ENCODE measurements at regions not wholly inside any gene's neighbourhood (a gene's known extent, or its start where the extent isn't known, plus 50 kb on each side); places are given as distances from the start of the nearest gene placed in this dataset.
"Not testable (repeated sequence)": the region's sequence is repeated elsewhere in the genome, so short reads cannot be mapped to it uniquely, and the experiment has no call there.

DNA sequence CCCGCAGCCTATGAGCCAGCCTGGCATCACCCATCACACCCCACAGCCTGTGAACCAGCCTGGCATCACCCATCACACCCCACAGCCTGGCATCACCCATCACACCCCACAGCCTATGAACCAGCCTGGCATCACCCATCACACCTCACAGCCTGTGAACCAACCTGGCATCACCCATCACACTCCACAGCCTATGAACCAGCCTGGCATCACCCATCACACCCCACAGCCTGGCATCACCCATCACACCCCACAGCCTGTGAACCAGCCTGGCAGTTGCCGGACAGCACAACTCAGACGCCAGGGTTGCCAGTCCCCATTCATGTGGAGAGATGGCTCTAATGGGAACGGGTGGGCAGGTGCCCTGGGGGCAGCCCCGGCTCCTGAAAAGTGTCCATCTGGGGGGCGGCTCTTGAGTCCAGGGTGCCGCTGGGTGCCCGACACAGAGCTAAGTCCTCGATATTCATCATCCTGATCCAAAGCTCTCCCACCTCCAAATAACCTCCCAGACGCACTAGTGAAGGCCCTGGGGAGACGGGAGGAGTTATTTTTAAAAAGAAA is 116.9 kb upstream of the AFDN start:
- DNase-seq (ENCODE audit: low spot score) = not testable (repeated sequence)

- no peak for DNase-seq (ENCODE audit: low spot score)
Observed at GRCh38 chr6:167710363-167710920, 116.3 kb upstream of the AFDN start.

DNA sequence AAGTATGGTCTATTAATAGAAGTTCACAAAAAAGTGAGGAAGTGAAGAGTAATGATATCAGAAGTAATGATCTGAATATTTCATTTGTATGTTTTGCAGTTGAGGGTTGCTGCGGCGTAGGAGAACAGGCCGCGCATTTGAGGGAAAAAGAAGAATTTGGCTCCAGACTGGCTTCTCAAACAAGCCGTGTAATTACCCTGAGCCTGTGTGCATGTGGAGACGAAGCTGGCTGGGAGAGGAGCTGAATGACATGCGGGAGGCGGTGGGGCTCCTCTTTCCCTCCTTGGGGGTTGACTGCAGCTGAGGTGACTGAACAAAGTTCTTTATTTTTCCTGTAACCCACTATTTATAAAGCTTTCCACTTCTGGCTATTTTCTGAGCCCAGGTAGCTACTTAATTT is 115.5 kb upstream of the AFDN start:
- DNase-seq (ENCODE audit: low spot score) = no peak

GRCh38 chr6:167711768-167712730 is 114.7 kb upstream of the AFDN start:
- DNase-seq (ENCODE audit: low spot score) = no peak

DNA sequence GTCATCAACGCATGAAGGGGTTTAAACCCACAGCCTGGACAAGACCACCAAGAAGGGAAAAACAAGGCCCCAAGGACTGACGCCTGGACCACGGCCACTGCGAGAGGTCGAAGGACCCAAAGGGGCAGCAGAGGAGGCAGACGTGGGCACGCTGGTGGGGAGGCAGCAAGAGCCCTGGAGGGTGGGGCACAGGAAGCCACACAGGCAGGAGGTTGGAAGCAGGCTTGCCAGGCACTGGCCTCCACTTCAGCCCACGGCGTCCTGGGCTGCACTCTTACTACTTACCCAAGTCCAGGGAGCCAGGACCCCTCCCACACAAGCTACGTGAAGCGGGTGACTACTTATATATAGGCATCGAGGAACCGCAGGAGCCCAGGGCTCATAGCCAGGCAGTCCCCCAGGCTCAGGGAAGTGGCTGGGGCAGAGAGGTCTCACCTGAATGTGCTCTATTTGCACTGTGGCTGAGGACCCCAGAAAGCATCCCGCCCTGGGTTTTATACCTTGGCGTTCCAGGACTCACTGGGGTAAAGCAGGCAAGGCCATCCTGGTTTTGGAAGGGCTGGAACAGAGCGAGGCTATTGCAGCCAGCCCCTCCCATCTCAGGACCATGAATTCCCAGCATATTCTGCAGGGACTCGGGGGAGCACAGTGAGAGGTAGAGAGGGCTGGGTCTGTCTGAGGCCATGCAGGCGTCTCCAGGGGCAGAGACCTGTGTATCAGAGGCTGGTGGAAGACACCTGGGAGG is 113.8 kb upstream of the AFDN start:
- DNase-seq (ENCODE audit: low spot score) = no peak

DNA sequence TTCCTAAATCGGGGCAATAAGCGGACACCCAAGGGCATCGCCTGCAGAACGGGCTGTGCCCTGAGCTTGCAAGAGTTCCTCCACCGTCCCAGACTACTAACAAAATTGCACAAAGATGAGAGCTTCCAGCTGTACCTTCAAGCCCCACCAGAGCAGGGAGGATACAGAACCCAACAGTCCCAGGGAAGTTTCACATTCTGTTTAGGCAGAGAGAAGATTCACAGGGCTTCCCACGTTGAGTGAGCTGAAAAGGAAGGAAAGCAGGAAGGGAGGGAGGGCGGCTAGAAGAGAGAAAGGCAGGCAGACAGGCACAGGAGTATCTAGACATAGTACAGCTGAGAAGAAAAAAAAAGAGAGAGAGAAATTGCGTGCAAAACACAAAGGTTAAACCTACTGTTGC is 112.6 kb upstream of the AFDN start:
- no peak for DNase-seq (ENCODE audit: low spot score)

DNA sequence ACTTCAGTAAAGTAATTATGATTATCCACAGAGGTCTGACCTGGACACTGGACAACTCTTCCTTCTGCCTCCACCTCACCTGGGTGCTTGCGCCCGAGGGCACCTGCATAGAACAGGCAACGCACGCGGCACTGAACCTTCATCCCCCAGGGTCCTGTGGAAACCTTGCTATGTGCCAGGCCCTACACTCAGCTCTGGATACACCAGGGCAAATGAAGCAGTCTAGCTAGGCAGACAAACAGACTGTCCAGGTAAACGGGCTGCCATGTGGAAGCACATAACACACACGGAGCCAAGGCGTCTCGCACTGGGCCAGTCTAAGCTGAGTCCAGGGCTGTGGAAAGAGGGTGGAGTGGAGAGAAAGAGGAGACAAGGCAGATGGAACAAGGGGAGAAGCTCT is 109.3 kb upstream of the AFDN start:
- no peak for DNase-seq (ENCODE audit: low spot score)

GRCh38 chr6:167717867-167718266 is 108.8 kb upstream of the AFDN start:
- DNase-seq (ENCODE audit: low spot score) = no peak

GRCh38 chr6:167719920-167720319 is 106.8 kb upstream of the AFDN start:
- no peak for DNase-seq (ENCODE audit: low spot score)

- no peak for DNase-seq (ENCODE audit: low spot score)
Observed at GRCh38 chr6:167720456-167721285, 106.0 kb upstream of the AFDN start.

DNA sequence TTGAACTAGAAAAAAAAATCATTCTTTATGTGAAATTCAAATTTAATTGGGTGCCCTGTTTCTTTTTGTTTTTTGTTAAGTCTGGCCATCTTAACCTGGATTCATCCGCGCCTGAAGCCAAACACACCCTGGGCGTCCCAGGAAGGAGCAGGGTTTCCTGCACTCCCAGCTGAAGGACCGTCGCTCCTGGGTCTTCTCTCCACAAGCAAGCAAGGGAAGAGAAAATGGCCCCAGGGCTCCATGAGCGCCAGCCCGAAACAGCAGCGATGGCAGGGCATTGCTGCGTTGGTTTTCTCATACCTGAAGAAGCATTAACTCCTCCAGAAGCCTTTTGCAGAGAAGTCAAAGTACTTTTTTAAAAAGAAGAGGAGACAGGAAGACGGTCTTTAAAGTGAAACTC is 105.4 kb upstream of the AFDN start:
- DNase-seq (ENCODE audit: low spot score) = no peak

DNA sequence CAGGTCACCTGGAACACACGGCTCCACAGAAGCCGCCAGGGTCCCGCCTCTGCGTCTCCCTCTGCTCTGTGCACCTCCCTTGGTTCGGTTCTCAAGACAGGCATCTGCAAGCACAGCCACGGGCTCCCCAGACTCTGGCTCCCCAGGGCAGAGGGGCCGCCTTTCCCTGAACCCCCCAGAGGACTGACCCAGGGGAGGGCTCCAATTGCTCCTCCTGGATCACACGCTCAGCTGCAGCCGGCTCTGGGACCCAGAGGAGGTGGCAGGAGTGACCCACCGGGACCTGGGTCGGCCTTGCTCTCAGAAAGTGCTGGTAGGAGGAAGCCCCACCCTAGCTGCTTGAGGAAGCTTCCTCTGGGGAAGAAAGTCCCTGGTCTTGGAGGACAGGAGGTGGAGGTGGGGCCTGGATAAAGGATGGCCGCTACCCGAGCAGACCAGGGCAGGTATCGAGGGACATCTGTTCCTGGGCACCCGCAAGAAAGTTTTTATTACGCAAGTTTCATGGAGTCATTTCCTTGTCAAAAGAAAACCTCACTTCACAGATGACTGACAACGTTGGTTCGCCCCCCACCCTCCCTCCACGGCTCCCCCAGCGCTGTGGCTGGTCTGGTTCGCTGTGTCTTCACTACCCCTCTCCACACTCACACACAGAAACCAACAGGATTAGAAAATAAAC is 103.9 kb upstream of the AFDN start:
- no peak for DNase-seq (ENCODE audit: low spot score)

- no peak for DNase-seq (ENCODE audit: low spot score)
Observed at GRCh38 chr6:167726043-167726621, 100.6 kb upstream of the AFDN start.

- DNase-seq (ENCODE audit: low spot score) = no peak
Observed at GRCh38 chr6:167730441-167730840, 96.3 kb upstream of the AFDN start.

- DNase-seq (ENCODE audit: low spot score) = no peak
Observed at GRCh38 chr6:167731216-167731615, 95.5 kb upstream of the AFDN start.

GRCh38 chr6:167731731-167732422 is 94.8 kb upstream of the AFDN start:
- no peak for DNase-seq (ENCODE audit: low spot score)

- DNase-seq (ENCODE audit: low spot score) = no peak
Observed at GRCh38 chr6:167733740-167734661, 92.7 kb upstream of the AFDN start.

- DNase-seq (ENCODE audit: low spot score) = no peak
Observed at GRCh38 chr6:167734662-167735083, 92.0 kb upstream of the AFDN start.

All from RKO (cell line).